Medulla oblongata (tissue), 1 donor: ENCODE measurements at regions not wholly inside any gene's neighbourhood (a gene's known extent, or its start where the extent isn't known, plus 50 kb on each side); places are given as distances from the start of the nearest gene placed in this dataset.

Experiments used
- DNase-seq: peaks from one replicate; pipeline ENCODE4 v3.0.0-alpha.2; 2015; ENCODE audit errors: extremely low spot score

DNA sequence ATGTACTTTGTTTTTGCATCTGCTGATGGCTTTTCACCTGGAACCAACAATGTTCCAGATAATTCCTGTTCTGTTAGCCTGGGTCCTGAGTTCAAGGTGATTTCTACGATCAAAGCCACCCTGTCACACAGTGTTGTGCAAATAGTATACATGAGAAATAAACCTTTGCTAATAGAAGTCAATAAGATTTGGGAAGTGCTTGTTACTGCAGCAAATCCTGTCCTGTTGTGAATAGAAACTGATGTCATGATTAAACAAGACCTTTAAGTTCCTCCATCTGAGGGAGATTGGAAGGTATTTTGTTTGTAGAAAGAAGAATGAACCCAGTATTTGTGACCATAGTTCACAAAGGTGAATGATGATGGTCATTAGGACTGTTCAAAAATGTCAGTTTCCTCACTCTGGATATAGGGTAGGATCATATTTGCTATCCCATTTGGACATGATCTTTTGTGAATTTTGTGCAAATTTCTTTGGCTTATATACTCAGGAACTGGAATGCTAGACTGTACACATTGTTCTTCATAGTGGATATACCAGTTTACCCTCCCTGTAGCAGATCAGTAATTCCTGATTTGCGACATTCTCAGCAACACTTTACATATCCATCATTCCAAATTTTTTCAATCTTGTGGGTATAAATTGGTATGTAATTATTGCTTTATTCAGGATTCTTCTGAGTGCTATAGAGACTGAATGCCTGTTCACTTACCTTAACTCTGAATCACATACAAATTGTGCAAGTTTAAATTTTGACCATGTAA lies 428.5 kb downstream of the METTL15 start:
- no peak for DNase-seq

DNA sequence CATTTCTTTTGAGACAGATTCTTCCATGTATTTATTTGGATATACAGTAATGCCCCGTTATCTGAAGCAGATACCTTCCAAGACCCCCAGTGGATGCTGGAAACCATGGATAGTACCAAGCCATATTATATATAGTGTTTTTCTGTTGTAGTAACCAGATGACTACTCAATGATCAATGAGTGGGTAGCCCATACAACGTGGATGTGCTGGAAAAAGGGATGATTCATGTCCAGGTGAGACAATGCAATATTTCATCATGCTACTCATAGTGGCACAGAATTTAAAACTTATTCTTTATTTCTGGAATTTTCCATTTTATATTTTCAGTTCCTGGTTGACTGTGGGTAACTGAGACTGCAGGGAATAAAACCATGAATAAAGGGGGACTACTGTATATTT lies 427.5 kb downstream of the METTL15 start:
- DNase-seq: no peak

DNA sequence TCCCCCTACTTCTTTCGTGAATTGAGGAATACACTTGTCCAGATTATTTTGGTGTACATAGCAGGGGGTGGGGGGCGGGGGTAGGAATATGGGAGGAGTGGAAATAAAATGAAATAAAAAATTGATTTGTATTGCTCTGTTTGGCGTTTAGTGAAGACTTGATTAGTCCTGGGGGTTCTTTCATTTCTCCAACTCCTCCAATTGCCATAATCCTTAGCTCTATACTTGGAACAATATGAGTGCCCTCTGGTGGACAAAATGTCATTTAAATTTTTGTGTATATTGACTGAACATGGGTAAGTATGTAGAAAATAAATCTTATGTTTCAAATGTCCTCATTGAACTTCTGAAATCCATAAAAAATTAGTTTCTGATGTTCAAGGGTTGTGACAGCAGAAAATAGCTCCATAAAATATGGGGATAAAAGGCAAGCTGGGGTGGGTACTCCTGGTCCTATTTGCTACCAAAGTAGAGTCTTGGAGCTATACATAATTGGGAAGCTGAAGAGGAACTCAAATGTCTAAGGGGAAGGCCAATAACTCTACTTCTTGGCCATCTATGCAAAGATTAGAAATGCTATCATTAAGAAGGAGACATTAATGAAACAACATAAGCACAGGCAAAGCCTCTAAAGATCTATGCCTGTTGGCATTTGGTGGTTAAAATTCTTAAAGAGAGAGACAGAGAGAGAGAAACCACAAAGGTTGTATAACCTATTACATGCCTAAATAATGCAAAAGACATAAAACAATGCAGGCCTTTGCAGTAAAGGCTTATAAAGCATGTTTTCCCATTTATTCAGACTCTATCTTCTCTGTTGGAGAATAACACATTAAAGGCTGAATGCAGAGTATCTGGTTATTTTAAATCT lies 421.6 kb downstream of the METTL15 start:
- peak; percentile 46 for DNase-seq

DNA sequence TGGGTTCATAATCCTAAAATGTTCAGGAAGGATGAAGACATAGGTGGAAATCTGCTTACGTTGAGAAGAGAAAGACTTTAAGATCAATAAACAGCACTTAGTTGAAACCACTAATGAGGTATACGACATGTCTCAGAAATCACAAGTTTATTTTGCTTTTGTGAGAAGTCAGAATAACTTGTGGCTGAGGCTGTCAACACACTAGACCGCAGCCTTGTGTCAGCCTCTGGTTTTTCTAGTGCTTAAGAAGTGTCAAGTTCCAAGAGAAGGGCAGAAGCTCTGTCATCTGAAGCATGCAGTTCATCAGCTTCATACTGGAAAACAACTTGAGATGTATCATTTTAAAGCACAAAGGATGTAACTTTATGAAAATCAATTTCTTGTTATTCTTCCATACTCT lies 420.9 kb downstream of the METTL15 start:
- DNase-seq: no peak

DNA sequence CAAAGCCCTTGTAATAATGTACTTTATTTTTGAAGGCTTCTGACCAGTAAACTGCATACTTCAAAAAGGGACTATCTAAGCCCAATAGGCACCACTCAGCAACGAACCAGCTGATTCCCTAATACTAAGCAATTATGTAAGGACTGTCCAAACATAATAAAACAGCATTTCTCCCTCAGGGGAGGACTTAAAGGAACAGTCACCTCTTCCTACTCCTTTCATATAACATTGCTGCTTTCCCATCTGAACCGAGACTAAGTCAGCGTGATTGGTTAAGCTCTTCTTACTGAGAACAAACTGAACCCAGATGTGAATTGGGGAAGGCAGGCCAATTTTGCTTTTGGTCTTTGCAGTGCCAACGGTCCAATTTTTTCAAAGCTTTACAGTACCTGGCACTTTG lies 420.0 kb downstream of the METTL15 start:
- no peak for DNase-seq

DNA sequence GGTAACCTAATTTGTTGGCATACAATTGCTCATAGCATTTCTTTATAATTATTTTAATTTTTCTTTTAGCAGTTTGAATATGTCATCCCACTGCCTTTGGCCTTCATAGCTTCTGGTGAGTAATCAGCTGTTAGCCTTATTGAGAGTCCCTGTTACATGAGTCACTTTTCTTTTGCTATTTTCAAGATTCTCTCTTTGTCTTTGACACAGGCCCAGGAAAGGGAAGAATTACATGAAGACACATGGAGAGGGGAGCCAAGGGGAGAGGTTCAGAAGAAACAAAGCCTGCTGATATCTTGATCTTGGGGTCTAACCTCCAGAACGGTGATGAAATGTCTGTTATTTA lies 418.2 kb downstream of the METTL15 start:
- no peak for DNase-seq

- DNase-seq: no peak
These were observed 417.6 kb downstream of the METTL15 start for GRCh38 chr11:28525636-28526405.

DNA sequence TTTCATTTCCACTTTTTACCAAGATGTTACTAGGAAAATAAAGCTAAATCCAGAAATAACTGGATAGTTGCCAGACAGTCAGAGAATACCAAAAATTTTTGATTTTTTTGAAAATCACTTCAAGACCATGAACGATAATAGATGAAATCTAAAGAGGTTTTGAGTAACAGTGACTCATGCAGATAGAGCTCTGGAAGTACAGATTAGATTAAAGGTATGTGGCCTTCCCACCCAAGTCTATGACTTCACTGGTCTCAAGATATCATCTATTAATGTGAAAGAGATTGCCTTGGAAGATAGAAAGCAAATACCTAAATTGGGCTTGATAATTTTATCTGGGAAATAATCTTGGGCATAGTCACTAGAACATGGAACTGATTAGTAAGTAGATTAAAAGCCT lies 415.9 kb downstream of the METTL15 start:
- DNase-seq: no peak

DNA sequence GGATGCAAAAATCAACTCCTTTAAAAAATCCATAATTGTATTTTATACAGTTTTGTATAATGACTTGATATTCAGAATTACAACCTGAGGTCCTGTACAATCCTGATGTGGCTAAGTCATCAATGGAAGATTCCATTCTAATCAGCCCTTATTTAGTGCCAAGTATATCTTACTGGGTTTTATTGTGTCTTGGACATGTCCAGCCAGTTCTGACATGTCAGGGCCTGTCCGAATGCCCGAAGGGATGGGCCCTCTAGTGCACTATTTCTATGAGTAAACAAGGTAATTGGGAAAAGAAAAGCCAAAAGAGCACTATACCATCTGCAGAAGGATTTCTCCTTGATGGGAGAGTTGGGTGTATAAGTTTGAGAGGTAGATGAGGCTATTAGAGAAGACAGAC lies 412.9 kb downstream of the METTL15 start:
- DNase-seq: no peak

- no peak for DNase-seq
These were observed 412.1 kb downstream of the METTL15 start for GRCh38 chr11:28520291-28520690.

- no peak for DNase-seq
These were observed 410.6 kb downstream of the METTL15 start for GRCh38 chr11:28518825-28519224.

DNA sequence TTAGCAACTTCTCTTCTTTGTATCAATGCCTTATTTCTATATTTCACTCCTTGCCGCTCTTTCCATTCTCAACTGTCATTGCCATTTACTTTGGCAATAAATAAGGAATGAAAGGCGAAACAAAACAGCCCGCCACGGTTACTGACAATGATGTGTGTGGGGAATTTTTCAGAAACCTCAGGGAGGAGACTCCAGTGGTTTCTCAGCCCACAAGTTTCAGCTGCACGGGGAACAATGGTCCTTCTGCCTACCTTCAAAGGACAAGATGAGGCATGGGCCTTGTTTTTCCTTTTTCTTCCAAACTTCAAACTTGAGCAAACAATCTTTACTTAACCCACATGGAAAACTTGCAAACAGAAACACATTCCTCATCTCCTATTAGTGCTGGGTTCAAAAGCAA lies 409.4 kb downstream of the METTL15 start:
- no peak for DNase-seq

DNA sequence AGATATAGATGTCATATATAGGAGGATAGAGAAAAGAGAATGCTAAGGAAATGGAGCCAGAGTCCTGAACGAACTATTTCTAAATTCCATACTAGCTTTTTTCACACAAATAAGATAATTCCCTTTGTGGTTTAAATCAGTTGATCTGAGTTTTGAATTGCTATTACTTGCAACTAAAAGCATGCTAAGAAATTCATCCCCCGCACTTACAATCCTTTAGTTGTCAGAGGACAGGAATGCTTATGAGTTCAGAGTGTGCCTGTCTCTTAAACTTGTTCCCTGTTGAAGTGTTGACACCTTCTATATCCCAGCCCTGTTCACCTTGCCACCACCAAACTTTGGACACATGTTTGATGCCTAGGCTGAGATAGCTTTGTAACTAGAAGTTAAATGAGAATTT lies 406.2 kb downstream of the METTL15 start:
- no peak for DNase-seq

- DNase-seq: no peak
These were observed 404.1 kb downstream of the METTL15 start for GRCh38 chr11:28512143-28512756.

- no peak for DNase-seq
These were observed 397.0 kb downstream of the METTL15 start for GRCh38 chr11:28505232-28505631.

DNA sequence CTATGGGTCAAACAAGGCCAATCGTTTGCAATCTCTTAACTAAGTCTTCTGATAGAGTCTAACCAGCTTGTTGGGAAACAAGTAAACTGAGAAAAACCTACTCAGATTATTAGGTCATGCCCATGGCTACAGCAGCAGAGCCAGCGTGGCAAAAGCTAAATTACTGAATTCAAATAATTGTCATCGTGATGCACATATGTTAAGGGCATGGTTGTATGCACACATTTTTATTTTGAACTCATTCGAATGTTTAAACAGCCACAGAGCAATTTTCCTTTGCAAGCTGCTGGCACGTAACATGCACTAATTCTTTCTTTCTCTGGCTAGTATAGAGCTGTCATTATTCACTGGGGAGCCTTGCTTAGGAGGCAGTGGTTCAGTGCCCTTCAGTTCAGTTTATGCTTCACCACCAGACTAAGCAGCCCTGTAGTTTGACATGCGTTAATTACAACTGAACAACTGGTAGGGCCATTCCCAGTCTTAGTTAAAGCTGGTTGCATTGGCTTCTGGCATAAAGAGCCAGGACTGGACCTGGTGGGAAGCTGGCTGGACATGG lies 396.4 kb downstream of the METTL15 start:
- DNase-seq: no peak

DNA sequence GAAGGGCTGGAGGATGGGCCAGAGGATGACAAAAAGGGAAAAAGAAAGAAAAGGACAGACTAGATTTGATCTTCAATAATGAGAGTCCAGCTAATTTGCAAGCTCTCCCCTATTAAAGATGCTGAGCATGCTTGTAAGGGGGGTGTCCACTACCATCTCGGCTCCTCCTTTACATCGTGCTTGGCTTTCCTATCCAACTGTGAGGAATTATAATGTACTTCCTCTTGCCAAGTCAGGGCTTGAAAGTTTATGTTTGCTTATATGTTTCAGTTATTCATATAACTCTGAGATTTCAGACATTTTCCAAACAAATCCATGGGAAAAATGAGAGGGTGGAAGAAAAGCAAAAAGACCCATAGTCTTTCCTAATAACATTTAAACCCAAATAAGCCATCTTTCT lies 387.1 kb downstream of the METTL15 start:
- DNase-seq: no peak

- no peak for DNase-seq
These were observed 383.2 kb downstream of the METTL15 start for GRCh38 chr11:28491431-28491830.

GRCh38 chr11:28490773-28491382 lies 382.7 kb downstream of the METTL15 start:
- DNase-seq: no peak

DNA sequence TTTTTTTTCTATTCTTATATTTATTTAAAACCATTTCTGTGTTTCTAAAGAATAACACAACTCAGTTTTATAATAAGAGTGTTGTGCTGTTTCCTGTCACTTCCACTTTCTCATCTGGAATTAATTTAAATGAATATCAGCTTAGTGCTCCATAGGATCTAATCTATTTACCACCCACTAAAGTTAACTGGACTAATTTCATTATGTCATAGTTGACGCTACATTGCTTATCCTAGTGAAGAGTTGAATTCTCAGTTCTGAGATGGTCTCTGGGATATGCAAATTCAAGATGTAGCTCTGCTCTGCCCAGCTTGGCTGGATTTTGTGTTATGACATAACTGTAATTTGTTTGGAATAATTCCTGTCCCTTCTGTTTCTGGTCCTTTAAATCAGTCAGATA lies 380.1 kb downstream of the METTL15 start:
- DNase-seq: no peak
